GM19023 (cell line): ENCODE measurements at regions not wholly inside any gene's neighbourhood (a gene's known extent, or its start where the extent isn't known, plus 50 kb on each side); places are given as distances from the start of the nearest gene placed in this dataset.

ENCODE experiments used
- ATAC-seq: cut with Tn5 transposase; IDR thresholded peaks from one replicate; pipeline ENCODE4 v1.9.1; 2021; ENCODE audit warnings: mild to moderate bottlenecking, moderate library complexity; ENCODE audit not compliant: unreplicated experiment

DNA sequence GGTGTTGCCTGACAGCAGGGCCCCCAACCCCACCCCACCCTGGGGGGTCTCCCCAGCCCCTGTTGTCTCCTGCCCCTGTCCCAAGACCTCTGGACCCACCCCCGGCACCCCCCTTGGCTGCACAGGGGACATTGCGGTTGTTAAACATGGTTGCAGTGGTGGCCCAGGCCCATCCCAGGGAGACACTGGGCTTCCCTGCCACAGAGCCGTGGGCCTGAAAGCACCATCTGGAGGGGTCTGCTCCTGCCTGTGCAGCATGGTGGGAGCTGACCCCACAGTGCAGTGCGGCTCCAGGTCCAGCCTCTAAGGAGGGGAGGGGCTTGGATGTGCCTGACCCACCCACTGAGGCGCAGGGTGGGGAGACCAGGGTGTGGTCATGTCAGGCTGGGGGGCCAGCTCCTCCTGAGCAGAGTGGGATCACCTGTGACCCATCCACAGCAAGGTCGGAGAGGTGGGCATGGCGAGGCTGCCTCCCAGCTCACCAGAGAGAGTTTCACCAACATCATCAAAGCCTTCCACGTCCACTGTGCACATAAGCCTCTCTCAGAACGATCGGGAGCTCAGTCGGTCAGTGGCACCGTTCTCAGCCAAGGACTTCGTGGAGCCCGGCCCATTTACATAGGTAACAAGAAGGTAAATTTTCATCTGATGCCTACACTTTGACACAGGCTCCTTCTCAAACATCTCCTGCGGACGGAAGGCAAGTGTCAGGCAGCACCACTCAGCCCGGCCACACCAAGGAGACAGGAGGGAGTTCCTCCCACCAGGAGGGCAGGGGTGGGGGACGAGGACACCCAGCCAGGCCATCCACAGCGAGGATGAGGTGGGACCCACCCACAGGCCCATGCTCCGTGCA lies 201.1 kb downstream of the BRD1 start:
- ATAC-seq, result no peak

DNA sequence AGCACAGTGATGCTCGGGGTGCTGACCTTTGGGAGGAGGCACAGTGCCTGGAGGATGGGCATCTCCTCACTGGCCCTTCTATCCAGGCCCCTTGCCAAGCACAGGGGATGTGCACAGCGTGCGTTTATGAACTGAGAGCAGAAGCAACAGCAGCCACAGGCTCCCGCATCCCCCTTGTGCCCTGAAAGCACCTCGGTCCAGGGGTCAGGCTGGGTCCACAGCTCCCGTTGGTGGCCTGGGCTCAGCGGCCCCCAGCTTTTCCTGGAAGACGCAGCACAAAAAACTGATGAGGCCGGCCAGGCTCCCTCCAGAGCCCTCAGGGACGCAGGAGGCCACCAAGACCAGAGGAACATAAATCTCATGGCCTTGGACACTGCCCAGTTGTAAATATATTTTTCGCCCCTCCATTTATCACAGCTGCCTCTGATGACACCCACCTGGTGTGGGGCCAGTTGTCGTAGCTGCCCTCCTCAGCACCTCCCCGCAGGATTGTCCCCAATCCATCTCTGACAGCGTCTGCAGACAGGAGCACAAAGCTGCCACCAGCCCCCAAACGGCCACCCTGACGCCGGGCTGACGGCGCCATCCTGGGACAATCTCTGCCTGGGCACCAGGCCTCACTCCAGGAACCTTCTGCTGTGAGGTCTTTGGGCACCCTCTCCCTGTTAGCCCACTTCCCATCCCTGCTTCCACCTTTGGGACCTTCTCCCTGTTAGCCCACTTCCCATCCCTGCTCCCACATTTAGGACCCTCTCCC lies 203.1 kb downstream of the BRD1 start:
- ATAC-seq, result no peak

DNA sequence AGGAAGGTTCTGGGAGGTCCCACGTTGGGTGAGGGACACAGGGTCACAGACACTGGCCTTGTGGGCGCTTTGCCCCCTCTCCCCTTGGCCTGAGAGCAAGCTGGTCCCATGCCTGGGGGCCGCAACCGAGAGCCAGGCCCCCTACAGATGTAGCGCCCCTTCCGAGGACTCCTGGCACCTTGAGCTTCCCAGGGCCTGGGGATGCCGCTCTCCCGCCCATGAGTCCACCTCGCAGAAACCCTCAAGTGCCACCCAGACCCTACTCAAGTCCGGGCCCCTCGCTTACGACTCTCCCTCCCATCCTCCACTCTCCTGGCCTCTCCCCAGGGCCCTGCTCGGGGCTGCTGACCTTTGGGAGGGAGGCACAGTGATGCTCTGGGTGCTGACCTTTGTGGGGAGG lies 204.0 kb downstream of the BRD1 start:
- no peak for ATAC-seq

DNA sequence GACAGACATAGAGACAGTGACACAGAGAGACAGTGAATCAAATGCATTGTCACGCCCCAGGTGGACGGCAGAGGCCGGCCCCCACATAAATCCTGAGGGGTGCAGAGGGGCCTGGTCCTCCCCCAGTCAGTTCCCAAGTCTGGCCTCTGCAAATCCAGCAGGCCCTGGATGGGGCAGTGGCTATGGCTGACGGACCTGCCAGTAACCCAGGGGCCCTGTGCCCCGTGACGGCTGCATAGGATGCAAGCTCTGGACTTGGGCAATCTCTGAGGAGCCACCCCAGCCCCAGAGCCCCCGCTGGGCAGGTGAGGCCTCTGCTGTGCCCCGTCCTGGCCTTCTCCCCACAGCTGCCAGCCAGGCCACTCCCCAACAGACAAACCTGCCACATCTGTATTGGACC lies 204.5 kb downstream of the BRD1 start:
- no peak for ATAC-seq

DNA sequence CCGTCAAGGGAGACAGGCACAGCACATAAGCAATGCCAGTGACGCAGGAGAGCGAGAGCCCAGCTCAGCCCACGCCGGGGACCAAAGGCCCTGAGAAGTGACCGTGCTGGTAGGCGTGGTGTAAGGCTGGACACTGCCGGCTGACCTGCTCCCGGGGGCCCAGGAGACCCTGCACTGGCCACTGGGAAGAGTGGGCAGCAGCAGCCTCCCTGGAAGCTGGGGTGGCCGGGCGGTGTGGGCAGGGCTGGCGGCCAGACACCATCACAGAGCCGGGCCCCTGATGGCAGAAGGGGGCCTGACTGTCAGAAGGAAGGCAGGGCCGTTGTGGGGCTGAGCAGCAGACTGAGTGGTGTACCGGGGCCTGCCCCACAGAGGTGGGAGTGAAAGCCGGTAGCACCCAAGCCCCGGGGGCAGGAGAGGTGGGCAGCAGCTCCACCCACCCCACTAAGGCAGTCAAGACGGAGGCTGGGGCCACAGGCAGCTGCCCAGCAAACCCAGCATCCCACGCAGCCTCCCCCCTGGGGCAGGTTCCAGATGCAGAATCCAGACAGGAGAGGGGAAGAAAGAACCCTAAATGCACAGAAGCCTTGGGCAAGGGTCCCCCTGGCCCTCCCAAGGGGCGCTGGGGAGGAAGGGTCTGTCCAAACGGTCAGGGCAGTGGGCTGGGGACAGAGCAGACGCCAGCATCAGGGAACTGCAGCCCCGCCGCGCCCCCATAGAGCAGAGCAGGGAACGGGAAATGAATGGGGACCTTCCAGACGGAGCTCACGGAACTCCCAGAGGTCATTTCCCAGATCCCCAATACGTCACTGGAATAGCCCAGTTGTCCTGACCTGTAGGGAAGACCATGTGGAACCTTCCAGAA lies 205.2 kb downstream of the BRD1 start:
- ATAC-seq, result no peak

DNA sequence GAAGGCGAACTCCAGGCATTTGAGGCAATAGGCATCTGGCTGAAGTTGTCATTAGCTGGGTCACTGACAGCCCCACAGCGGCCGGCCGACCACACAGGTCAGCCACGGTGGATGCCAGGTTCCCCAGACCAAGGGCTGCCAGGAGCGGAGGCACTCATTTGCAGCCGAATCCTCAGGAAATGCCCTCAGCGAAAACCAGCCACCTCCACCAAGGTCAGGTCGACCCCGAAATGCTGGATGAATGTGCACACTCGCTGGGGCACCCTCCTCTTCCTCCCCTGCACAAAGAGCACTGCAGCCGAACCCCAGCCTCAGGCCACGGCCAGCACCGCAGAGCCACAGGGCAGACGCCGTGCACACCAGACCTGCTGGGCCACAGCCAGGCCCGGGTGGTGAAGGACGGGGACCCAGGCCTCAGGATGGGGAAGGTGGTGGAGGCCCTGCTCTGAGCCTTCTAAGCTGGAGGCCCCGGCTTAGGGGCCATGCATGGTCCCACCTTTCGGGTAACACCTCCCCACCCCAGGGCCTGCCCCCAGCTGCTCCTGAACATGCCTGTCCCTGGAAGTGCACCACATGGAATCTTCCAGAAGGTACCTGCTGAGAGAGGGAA lies 206.0 kb downstream of the BRD1 start:
- ATAC-seq, result no peak

DNA sequence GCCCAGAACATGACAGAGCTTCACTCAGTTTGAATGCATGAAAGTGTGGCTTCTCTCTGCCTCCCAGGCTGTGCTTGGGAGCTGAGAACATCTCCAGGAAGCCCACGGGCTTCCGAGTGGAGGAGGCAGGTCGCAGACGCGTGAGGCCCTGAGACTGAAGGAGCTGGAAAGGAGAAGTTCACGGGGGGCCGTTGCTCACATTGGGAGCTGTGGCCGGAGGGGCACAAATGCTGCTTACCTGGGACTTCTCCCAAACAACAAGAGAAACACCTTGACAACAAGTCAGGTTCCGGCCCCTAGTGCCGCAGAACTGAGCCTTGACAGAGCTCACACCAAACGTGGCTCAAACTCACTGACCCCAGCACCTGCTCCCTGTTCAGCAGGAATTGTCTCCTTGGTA lies 207.0 kb downstream of the BRD1 start:
- no peak for ATAC-seq

DNA sequence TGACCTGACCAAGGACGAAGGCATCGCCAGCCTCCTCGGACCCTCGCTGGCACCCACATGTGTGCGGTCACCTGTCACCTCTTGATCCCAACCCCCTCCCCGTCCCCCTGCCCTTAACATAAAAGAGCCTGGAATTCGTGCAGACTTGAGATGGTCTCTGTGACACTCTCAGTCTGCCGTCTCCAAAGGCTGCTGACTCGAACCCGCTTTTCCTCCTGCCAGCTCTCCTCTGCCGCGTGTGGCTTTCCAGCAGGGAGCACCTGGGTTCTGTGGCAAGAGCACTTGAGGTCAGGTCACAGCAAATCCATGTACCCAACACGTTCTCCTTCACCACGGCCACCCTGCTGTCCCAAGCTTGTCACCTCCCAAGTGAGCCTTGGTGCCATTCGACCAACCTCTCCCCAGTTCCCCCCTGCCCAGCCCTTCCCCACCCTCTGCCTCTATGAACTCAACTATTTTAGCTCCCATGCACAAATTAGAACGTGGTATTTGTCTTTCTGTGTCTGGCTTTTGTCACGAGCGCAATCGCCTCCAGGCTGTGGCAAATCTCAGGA lies 207.6 kb downstream of the BRD1 start:
- ATAC-seq, result no peak

DNA sequence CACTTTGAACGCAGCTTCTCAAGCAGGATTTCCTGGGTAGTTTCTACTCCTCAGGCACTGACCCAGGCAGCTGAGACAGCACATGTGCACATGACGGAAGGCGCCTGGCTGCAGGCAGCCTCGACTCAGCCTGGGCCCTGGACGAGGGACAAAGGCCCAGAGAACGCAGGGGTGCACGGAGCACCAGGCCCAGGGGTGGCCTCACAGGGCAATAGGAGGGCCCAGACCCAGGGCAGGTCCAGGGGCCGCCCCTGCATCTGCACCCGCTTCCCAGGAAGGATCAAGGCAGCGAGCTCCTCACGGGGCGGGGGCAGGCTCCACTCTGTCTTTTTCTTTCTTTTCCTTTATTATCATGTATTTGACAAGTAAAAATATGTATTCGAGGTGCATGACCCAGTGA lies 208.4 kb downstream of the BRD1 start:
- no peak for ATAC-seq

DNA sequence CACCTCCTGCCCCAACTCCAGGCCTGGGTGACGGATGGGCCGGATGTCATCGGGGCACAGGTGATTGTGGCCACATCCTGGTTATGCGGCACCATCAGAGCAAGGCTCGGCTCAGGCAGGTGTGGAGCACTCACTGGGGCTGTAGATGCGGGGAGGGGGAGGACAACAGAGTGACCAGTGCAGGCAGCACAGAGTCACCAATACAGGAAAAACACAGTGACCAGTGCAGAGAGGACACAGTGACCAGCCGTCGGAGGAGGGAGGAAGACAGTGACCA lies 209.1 kb downstream of the BRD1 start:
- ATAC-seq, result no peak

DNA sequence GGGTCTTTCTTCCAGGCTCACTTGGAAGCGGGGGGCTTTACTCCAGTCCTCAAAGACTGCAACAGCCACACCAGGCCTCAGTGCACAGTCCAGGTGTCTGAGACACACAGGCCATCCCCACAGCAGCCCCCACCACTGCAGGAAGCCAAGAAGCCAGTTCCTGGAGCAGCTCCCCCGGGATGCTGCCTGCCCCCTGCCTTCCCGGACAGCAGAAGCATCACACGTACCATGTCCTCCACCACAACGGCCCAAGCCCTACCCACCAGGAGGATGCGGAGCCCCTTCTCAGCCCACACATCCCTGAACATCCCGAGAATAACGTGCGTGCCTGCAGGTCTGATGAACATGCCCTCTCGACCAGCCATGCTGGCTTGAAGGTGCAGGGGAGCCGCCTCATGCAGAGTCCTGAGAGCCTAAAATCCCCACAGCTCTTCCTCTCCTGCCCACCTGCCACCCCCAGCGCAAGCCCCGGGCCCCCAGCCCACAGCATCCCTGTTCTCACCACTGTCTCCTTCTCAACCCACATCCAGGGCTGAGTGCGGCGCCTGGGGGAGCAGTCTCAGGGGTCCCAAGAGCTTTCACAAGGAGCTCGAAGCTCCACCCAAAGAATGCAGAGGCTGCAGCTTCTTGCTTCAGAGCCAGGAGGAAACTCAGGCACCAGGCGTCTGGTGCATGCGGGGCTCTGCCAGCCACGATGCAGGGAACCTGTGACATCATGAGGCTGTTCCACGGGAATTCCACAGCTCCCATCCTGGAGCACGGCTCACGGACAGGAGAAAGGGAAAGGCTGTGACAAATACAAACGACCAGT lies 209.6 kb downstream of the BRD1 start:
- ATAC-seq, result no peak

DNA sequence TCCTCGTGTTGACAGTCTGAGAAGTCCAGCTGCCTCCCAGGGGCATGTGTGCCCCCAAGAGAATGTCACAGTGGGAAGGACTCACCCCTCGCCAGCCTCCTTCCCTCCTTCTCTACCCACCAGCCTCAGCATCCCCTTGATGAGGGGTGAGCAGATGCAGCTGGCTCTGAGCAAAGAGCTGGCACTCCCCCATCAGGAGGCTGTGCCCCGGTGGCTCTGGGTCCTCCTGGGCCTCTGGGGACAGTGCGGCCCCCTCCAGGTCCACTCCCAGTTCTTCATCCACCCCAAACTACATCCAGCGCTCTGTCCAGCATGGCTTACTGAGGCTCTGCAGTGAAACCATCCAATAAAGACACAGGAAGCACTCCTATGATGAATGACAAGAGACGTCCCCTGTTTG lies 210.4 kb downstream of the BRD1 start:
- ATAC-seq, result no peak

DNA sequence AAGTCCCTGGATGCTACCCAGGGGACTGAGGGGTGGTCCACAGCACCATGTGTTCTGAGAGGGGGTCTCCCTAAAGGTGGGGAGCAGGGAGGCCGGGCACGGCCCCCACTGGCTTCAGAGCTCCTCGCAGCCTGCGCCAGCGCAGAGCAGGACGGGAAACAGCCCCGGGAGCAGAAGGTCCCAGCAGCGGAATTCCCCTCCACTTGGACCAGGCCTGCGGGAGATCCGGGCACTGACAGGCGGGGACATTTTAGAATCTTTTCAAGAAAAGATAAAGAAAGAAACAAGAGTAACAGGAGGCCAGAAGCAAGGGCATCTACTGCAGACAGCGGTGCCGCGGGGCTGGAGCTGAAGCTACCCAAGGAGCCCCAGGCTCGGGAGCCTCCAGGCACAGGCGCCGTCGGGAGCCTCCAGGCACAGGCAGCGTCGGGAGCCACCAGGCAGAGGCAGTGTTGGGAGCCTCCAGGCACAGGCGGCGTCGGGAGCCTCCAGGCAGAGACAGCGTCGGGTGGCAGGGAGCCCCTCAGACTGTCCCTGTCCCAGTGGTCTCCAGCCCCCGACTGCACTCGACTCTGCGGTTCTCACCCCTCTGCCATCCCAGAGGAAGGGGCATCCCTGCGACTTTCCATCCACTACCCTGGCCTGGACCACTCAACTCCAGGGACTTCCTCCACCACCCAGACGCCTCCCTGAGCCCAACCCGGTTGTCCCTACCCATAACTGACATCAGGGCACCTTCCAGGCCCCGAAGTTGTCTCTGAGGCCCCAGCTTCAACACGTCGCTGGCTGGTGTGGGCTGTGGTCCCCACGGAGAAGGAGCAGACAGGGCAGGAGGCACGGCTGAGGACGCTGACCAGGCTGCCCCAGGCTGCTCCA lies 211.1 kb downstream of the BRD1 start:
- ATAC-seq, result no peak

DNA sequence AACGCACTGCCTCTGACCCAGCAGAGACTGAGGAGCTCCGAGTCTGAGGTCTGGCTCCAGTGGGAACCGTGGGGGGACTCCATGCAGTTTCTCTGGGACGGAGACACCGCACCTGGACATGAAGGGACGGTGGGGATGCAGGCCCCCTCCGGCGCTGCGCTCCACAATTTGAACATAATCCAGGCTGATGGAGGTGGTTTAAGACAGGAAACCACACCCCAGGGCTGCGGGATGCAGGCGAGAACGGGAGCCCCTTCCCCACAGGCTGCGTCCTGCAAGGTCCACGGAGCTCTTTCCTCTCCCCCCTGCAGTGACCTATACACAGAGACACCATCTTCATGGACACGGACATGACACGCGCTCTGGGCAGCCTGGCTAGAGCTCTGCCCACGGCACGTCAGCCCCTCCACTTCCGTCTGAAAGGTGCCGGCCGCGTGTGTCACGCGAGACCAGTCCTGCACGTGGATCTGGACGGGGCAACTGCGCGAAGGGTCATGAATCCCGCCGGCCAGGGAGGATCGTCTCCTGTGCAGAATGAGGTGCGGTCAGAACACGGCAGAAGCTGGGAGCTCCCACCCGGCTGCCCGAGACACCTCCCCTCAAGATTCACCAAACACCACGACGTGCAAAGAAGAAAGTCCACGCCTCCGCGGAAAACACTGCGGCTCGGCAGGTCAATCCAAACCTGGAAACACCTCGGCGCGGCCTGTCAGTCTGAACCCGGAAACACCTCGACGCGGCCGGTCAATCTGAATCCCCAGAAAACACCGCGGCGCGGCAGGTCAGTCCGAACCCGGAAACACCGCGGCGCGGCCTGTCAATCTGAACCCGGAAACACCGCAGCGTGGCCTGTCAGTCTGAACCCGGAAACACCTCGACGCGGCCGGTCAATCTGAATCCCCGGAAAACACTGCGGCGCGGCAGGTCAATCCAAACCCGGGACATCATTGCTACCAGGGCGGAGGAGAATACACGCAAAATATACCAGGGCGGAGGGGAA lies 212.4 kb downstream of the BRD1 start:
- ATAC-seq, result no peak

DNA sequence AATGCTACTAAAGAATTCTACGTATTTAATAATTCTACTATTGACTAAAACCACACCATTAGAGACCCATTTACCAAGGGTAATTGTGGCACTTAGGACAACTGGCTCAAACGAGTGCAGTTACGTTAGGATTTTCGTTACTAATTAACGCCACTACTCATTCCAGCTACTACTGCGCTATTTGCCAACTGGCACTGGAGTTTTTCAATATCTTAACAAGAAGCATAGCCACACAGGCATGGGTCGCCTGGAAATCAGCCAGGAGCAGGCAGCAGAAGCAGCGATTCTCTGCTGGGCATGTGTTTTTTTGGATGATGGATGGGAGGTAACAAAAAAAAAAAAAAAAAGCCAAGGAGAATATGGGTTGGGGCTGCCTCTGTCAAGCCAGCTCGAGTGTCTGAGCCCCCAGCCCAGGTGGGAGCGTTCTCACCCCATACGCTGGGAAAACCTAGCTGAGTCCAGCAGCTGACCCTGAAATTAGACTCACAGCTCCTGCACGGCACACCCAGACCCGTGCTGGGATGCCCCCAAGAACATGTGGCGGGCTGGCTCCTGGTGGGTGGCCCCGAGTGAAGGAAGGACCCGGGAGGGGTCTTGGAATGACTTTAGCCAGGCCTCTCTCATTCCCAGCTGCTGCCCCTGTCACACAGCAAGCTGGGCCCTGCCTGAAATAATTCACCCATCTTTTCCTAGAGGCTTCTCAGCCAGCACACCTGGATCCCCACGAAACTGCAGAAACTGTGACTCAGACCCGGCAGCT lies 214.0 kb downstream of the BRD1 start:
- no peak for ATAC-seq

DNA sequence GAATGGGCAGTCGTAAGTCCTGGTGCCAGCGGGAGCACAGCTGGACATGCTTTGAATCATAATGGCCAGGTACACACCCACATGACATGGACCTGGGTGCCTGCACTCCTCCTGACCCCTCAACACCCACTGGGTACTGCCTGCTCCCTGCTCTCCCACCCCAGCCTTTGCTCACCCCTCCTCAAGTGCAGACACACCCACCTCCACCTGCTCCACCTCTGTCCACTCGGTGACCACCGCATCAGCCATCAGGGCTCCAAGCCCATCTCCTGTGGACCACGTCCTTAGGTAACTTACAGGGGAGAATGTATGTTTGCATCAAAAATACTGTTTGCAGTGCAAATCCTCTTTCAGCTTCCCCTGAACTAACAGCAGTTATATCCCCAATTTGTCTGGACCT lies 214.6 kb downstream of the BRD1 start:
- ATAC-seq, result no peak

DNA sequence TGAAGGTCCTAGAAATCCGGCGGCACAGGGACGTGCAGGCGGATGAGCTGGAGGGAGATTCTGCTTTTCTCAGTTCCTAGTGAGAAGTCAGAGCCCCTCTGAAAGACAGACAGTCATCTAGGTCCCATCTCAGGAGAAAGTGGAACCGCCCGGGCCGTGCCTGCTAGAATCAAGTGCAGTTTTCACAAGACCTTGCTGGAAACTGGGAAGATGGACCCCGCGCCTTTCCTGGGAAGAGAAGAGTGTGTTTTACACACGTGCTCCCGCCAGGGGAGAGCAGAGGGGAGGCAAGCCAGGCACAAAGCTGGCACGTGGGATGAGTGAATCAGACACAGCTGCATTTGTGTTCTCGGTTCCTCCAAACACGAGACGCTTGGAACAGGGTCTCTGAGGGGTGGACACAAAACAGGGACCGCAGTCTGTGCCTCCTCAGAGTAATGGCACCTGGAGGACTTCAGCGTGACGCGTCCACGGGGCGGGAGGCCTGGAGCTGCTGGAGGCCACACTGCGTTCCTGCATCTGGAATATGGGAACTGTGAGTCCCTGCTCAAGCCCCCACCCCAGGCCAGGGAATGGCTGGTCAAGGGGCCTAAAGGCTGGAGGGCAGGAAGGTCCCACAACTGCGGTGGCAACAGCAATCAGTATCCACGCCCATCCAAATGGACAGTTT lies 218.3 kb downstream of the BRD1 start:
- ATAC-seq, result no peak
